OCI-M1 (cell line): ENCODE measurements at regions not wholly inside any gene's neighbourhood (a gene's known extent, or its start where the extent isn't known, plus 50 kb on each side); places are given as distances from the start of the nearest gene placed in this dataset.
A peak's percentile ranks its signal among the peaks of the same experiment; 100 is the strongest.
"Not testable (repeated sequence)": the region's sequence is repeated elsewhere in the genome, so short reads cannot be mapped to it uniquely, and the experiment has no call there.

Source experiments
- DNase-seq: peaks from one replicate; lab custom pipeline; 2025; lab: John Stamatoyannopoulos, UW

GRCh38 chr21:23039846-23040245 lies 2041.6 kb downstream of the NCAM2 start:
- no peak for DNase-seq

GRCh38 chr21:23045955-23046354 lies 2047.7 kb downstream of the NCAM2 start:
- DNase-seq, result no peak

- no peak for DNase-seq
Measured at GRCh38 chr21:23067672-23068071, 2069.5 kb downstream of the NCAM2 start.

- no peak for DNase-seq
Measured at GRCh38 chr21:23083242-23083641, 2085.0 kb downstream of the NCAM2 start.

- no peak for DNase-seq
Measured at GRCh38 chr21:23093259-23093658, 2095.1 kb downstream of the NCAM2 start.

- no peak for DNase-seq
Measured at GRCh38 chr21:23099185-23099584, 2101.0 kb downstream of the NCAM2 start.

GRCh38 chr21:23101111-23101510 lies 2102.9 kb downstream of the NCAM2 start:
- DNase-seq, result no peak

GRCh38 chr21:23108533-23108932 lies 2110.3 kb downstream of the NCAM2 start:
- DNase-seq, result no peak

GRCh38 chr21:23111070-23111600 lies 2112.9 kb downstream of the NCAM2 start:
- no peak for DNase-seq

- no peak for DNase-seq
Measured at GRCh38 chr21:23119491-23119890, 2121.3 kb downstream of the NCAM2 start.

- DNase-seq, result no peak
Measured at GRCh38 chr21:23127973-23128372, 2129.8 kb downstream of the NCAM2 start.

- DNase-seq, result no peak
Measured at GRCh38 chr21:23130308-23130707, 2132.1 kb downstream of the NCAM2 start.

GRCh38 chr21:23131177-23131576 lies 2133.0 kb downstream of the NCAM2 start:
- DNase-seq, result peak; percentile 27

- no peak for DNase-seq
Measured at GRCh38 chr21:23138797-23139196, 2140.6 kb downstream of the NCAM2 start.

GRCh38 chr21:23152130-23152529 lies 2153.9 kb downstream of the NCAM2 start:
- no peak for DNase-seq

GRCh38 chr21:23153842-23154241 lies 2155.6 kb downstream of the NCAM2 start:
- DNase-seq, result not testable (repeated sequence)

- DNase-seq, result no peak
Measured at GRCh38 chr21:23155281-23155680, 2157.1 kb downstream of the NCAM2 start.

- peak; percentile 24 for DNase-seq
Measured at GRCh38 chr21:23160914-23161313, 2162.7 kb downstream of the NCAM2 start.

GRCh38 chr21:23162198-23162946 lies 2164.2 kb downstream of the NCAM2 start:
- DNase-seq, result peak; percentile 5
